ENCODE measurements at regions not wholly inside any gene's neighbourhood (a gene's known extent, or its start where the extent isn't known, plus 50 kb on each side); places are given as distances from the start of the nearest gene placed in this dataset.

DNA sequence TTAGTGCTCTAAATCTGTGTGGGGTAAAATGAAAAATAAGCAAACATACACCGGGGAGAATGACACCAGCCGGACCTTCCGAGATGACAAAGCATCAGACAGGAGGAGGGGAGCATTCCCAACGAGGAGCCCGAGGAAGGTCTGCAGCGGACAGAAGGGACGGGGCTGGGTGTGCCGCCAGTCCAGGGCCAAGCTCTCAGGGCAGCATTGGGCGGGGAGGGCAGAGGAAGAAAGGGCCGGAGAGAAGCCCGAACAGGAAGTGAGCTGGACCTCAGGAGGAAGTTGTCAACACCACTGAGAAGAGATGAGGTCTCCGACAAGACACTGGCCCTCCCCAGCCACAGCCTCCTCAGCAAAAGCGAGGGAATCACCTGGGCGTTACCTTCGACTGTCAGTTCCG lies 182.6 kb upstream of the RNF32 start:
- Histone ChIP-seq H3K27me3 (ENCODE audit: low read length) (no peaks in the 10 kb centered on the region), H3K9me2 (replicated peaks; ENCODE audit: insufficient read depth, low read length) (no peaks in the 10 kb centered on the region), H3K79me2 (ENCODE audit: insufficient read depth, low read length) (no peaks in the 10 kb centered on the region), H2AFZ (ENCODE audit: low read depth, low read length, severe bottlenecking) (no peak overlapping the region), H3K4me2 (ENCODE audit: low read depth, low read length, poor library complexity, severe bottlenecking) (no peak overlapping the region), H3K36me3 (ENCODE audit: low read length) (no peaks in the 10 kb centered on the region), H4K20me1 (ENCODE audit: low read depth, low read length) (no peaks in the 10 kb centered on the region), H3K4me3 (ENCODE audit: insufficient read depth, low read length, poor library complexity, severe bottlenecking) (no peak overlapping the region), H3K9ac (ENCODE audit: low read length) (no peak overlapping the region), H3K27ac (ENCODE audit: low read depth, low read length) (no peak overlapping the region), H3K9me3 (ENCODE audit: insufficient read depth, low read length) (no peaks in the 10 kb centered on the region), H3F3A (ENCODE audit: insufficient read depth) (no peaks in the 10 kb centered on the region)
- no peak for TF ChIP-seq EZH2phosphoT487 (conservative IDR thresholded peaks at IDR 0.05; ENCODE audit: low read length)
- no peak for TF ChIP-seq CTCF (IDR thresholded peaks at IDR 0.05; ENCODE audit: insufficient read depth, low read length, poor library complexity, severe bottlenecking)

DNA sequence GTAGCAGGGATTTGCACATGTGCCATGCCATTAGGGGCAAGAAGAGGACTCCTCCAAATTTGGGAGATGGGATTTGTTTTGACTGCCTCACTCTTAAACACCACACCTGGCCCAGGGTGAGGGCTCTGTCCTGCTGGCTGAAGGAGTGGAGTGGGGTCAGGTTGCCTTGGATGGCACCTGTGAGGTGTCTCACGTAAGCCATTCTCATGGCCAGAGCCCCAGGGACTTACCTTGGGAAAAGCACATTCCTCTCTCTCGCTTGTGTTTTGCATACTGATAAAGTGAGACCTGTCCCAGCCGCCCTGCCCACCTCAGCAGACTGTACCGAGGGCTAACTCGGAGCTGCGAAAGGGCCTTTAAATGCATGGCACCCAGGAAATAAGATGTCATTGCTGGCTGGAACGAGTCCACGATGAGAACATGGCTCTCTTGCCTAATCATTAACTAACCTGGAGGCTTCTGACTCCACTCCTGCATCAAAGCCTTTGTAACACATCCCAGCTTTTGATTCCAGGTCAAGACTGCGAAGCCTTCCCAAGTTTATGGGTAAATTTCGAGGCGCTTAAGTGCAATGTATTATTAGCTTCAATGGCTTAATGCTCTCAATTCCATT lies 184.0 kb upstream of the RNF32 start:
- no peak overlapping the region for H3K4me2 ChIP-seq (ENCODE audit: low read depth, low read length, poor library complexity, severe bottlenecking)
- no peak overlapping the region for H3K9ac ChIP-seq (ENCODE audit: low read length)
- TF ChIP-seq EZH2phosphoT487 (conservative IDR thresholded peaks at IDR 0.05; ENCODE audit: low read length) (no peak), CTCF (IDR thresholded peaks at IDR 0.05; ENCODE audit: insufficient read depth, low read length, poor library complexity, severe bottlenecking) (no peak)
- H3K79me2 ChIP-seq (ENCODE audit: insufficient read depth, low read length), result no peaks in the 10 kb centered on the region
- H3F3A ChIP-seq (ENCODE audit: insufficient read depth), result no peaks in the 10 kb centered on the region
- H3K4me3 ChIP-seq (ENCODE audit: insufficient read depth, low read length, poor library complexity, severe bottlenecking), result no peak overlapping the region
- H3K27ac ChIP-seq (ENCODE audit: low read depth, low read length), result no peak overlapping the region
- H3K9me2 ChIP-seq (replicated peaks; ENCODE audit: insufficient read depth, low read length), result no peaks in the 10 kb centered on the region
- H3K27me3 ChIP-seq (ENCODE audit: low read length), result no peaks in the 10 kb centered on the region
- H4K20me1 ChIP-seq (ENCODE audit: low read depth, low read length), result no peaks in the 10 kb centered on the region
- H2AFZ ChIP-seq (ENCODE audit: low read depth, low read length, severe bottlenecking), result no peak overlapping the region
- H3K36me3 ChIP-seq (ENCODE audit: low read length), result no peaks in the 10 kb centered on the region
- no peaks in the 10 kb centered on the region for H3K9me3 ChIP-seq (ENCODE audit: insufficient read depth, low read length)

- no peak overlapping the region for H3K27ac ChIP-seq (ENCODE audit: low read depth, low read length)
- H3K4me2 ChIP-seq (ENCODE audit: low read depth, low read length, poor library complexity, severe bottlenecking), result no peak overlapping the region
- H4K20me1 ChIP-seq (ENCODE audit: low read depth, low read length), result no peaks in the 10 kb centered on the region
- no peak overlapping the region for H3K9ac ChIP-seq (ENCODE audit: low read length)
- H3K79me2 ChIP-seq (ENCODE audit: insufficient read depth, low read length), result no peaks in the 10 kb centered on the region
- no peak overlapping the region for H2AFZ ChIP-seq (ENCODE audit: low read depth, low read length, severe bottlenecking)
- no peak for TF ChIP-seq CTCF (IDR thresholded peaks at IDR 0.05; ENCODE audit: insufficient read depth, low read length, poor library complexity, severe bottlenecking)
- no peak for TF ChIP-seq EZH2phosphoT487 (conservative IDR thresholded peaks at IDR 0.05; ENCODE audit: low read length)
- no peaks in the 10 kb centered on the region for H3K27me3 ChIP-seq (ENCODE audit: low read length)
- H3K36me3 ChIP-seq (ENCODE audit: low read length), result no peaks in the 10 kb centered on the region
- no peaks in the 10 kb centered on the region for H3F3A ChIP-seq (ENCODE audit: insufficient read depth)
- no peaks in the 10 kb centered on the region for H3K9me2 ChIP-seq (replicated peaks; ENCODE audit: insufficient read depth, low read length)
- no peaks in the 10 kb centered on the region for H3K9me3 ChIP-seq (ENCODE audit: insufficient read depth, low read length)
- H3K4me3 ChIP-seq (ENCODE audit: insufficient read depth, low read length, poor library complexity, severe bottlenecking), result no peak overlapping the region
These were observed 184.5 kb upstream of the RNF32 start for GRCh38 chr7:156456032-156456431.
